ENCODE measurements at regions not wholly inside any gene's neighbourhood (a gene's known extent, or its start where the extent isn't known, plus 50 kb on each side); places are given as distances from the start of the nearest gene placed in this dataset.

GRCh38 chr2:57864926-57865325, 181.7 kb upstream of the VRK2 start:
- no peak for ATAC-seq
- Histone ChIP-seq H3K4me1 (no peaks in the 10 kb centered on the region), H3K4me3 (no peak overlapping the region), H3K27me3 (no peaks in the 10 kb centered on the region), H3K9me3 (no peaks in the 10 kb centered on the region), H3K27ac (no peak overlapping the region), H3K36me3 (no peaks in the 10 kb centered on the region)
- no peak for DNase-seq
- TF ChIP-seq CTCF (IDR thresholded peaks at IDR 0.05): no peak
- no peak for TF ChIP-seq POLR2A (IDR thresholded peaks at IDR 0.05)
- WGBS (ENCODE audit: insufficient coverage, low coverage, low lambda C conversion rate, missing lambda C conversion rate): 82% methylated on average over 2 of the region's 2 CpGs
- intact Hi-C loops (cut with DNase I): no loop called here

GRCh38 chr2:57867730-57868129, 178.9 kb upstream of the VRK2 start:
- H3K27me3 ChIP-seq: no peaks in the 10 kb centered on the region
- ATAC-seq: no peak
- intact Hi-C loops (cut with DNase I): no loop called here
- H3K36me3 ChIP-seq: no peaks in the 10 kb centered on the region
- no peak overlapping the region for H3K27ac ChIP-seq
- WGBS (ENCODE audit: insufficient coverage, low coverage, low lambda C conversion rate, missing lambda C conversion rate): 50% methylated on average over 3 of the region's 3 CpGs
- H3K9me3 ChIP-seq: no peaks in the 10 kb centered on the region
- H3K4me1 ChIP-seq: no peaks in the 10 kb centered on the region
- TF ChIP-seq POLR2A (IDR thresholded peaks at IDR 0.05): no peak
- TF ChIP-seq CTCF (IDR thresholded peaks at IDR 0.05): no peak
- no peak for DNase-seq
- no peak overlapping the region for H3K4me3 ChIP-seq

GRCh38 chr2:57868619-57869139, 177.9 kb upstream of the VRK2 start:
- TF ChIP-seq POLR2A (IDR thresholded peaks at IDR 0.05) (no peak), CTCF (IDR thresholded peaks at IDR 0.05) (no peak)
- Histone ChIP-seq H3K27me3 (no peaks in the 10 kb centered on the region), H3K4me1 (no peaks in the 10 kb centered on the region), H3K27ac (no peak overlapping the region), H3K36me3 (no peaks in the 10 kb centered on the region), H3K4me3 (no peak overlapping the region), H3K9me3 (no peaks in the 10 kb centered on the region)
- intact Hi-C loops (cut with DNase I): no loop called here
- no peak for DNase-seq
- no peak for ATAC-seq

GRCh38 chr2:57869758-57870344, 176.8 kb upstream of the VRK2 start:
- no peaks in the 10 kb centered on the region for H3K9me3 ChIP-seq
- DNase-seq: no peak
- H3K4me3 ChIP-seq: no peak overlapping the region
- ATAC-seq: no peak
- H3K27me3 ChIP-seq: no peaks in the 10 kb centered on the region
- H3K4me1 ChIP-seq: no peaks in the 10 kb centered on the region
- H3K36me3 ChIP-seq: no peaks in the 10 kb centered on the region
- no peak for TF ChIP-seq POLR2A (IDR thresholded peaks at IDR 0.05)
- TF ChIP-seq CTCF (IDR thresholded peaks at IDR 0.05): no peak
- WGBS (ENCODE audit: insufficient coverage, low coverage, low lambda C conversion rate, missing lambda C conversion rate): 80% methylated on average over 12 of the region's 12 CpGs
- no peak overlapping the region for H3K27ac ChIP-seq
- intact Hi-C loops (cut with DNase I): no loop called here

- DNase-seq (no peak), ATAC-seq (no peak)
- H3K27me3 ChIP-seq: no peaks in the 10 kb centered on the region
- H3K4me3 ChIP-seq: no peak overlapping the region
- H3K27ac ChIP-seq: no peak overlapping the region
- no peak for TF ChIP-seq POLR2A (IDR thresholded peaks at IDR 0.05)
- TF ChIP-seq CTCF (IDR thresholded peaks at IDR 0.05): no peak
- intact Hi-C loops (cut with DNase I): no loop called here
- H3K9me3 ChIP-seq: no peaks in the 10 kb centered on the region
- H3K4me1 ChIP-seq: no peaks in the 10 kb centered on the region
- no peaks in the 10 kb centered on the region for H3K36me3 ChIP-seq
These were observed 170.3 kb upstream of the VRK2 start for GRCh38 chr2:57876313-57876712.
